Adrenal gland (tissue), 9 donors: ENCODE measurements at regions not wholly inside any gene's neighbourhood (a gene's known extent, or its start where the extent isn't known, plus 50 kb on each side); places are given as distances from the start of the nearest gene placed in this dataset.

Experiments used
- DNase-seq, 7 donors: peaks; one replicate each; pipeline ENCODE4 v3.0.0-alpha.2; 2019 to 2020
- H3K27ac ChIP-seq, 5 donors: fragments of 200-600 bp; sonication (generic) in 4 of 5; 1 replicate in 3 of 5; 2 replicates in 2 of 5; pipeline versions ENCODE4 v1.5.1 to v1.8.0; 2016 to 2020; ENCODE audit warnings: mild to moderate bottlenecking in 1 of 5
- H3K27me3 ChIP-seq: fragments of 200-600 bp; 2 replicates; pipeline ENCODE4 v1.8.0; 2021
- H3K36me3 ChIP-seq, 2 donors: fragments of 200-600 bp; replicated peaks in 1 of 2; 1 replicate in 1 of 2; 2 replicates in 1 of 2; pipeline versions ENCODE4 v1.5.1 to v1.8.0; 2018 to 2022
- H3K4me1 ChIP-seq, 2 donors: fragments of 200-600 bp; replicated peaks in 1 of 2; 1 replicate in 1 of 2; 2 replicates in 1 of 2; pipeline versions ENCODE4 v1.5.1 to v1.8.0; 2018 to 2021
- H3K4me3 ChIP-seq, 4 donors: fragments of 200-600 bp; sonication (generic) in 3 of 4; one replicate each; pipeline ENCODE4 v1.5.1; 2016 to 2018
- H3K9me3 ChIP-seq, 3 donors: fragments of 200-600 bp; sonication (generic) in 1 of 3; replicated peaks in 1 of 3; 1 replicate in 2 of 3; 2 replicates in 1 of 3; pipeline versions ENCODE4 v1.5.1 to v1.8.0; 2016 to 2021
- POLR2A ChIP-seq, 2 donors: fragments of 450-650 bp; IDR thresholded peaks; one replicate each; pipeline ENCODE4 v1.6.1; 2017; ENCODE audit warnings: antibody characterized with exemption in 2 of 2, mild to moderate bottlenecking in 2 of 2, moderate library complexity in 1 of 2
- WGBS, 4 donors: extraction: QIAGEN DNeasy Blood & Tissue Kit in 2 of 4; methylation state at CpG; one replicate each; pipeline versions ENCODE4 v1.1.5 to v1.1.7; 2013 to 2017; 5-methylcytosine and 5-hydroxymethylcytosine counted together
- intact Hi-C, 2 donors: fragments of 100-400 bp; cut with DNase I; formaldehyde crosslinking; loops; one replicate each; pipeline versions ENCODE4 v1.14.1 to v1.15.0; 2022 to 2023
- TF ChIP-seq, protein P1 (sequence below), 6 experiments: fragments of 450-650 bp in 4 of 6; fragments of 200-600 bp in 2 of 6; sonication (generic) in 1 of 6; IDR thresholded peaks; 1 replicate in 5 of 6; 2 replicates in 1 of 6; pipeline versions ENCODE4 v1.5.1 to v1.8.0; 2016 to 2021; ENCODE audit warnings: antibody characterized with exemption in 6 of 6, mild to moderate bottlenecking in 2 of 6, moderate library complexity in 1 of 6
- donor health status: healthy with polysubstance abuse.
- donor health status: Bipolar disorder and iron deficiency.
- donor health status: DM: yes; HTN: yes; CAD: no.
- donor health status: DM: no; HTN: no; CAD: no.
- donor health status: DM: no; HTN: no; CAD: no.

GRCh38 chr4:164617911-164618310, 136.0 kb upstream of the SMIM31 start:
- Histone ChIP-seq H3K4me3 (no peak overlapping the region), H3K27ac (no peak overlapping the region), H3K9me3 (no peaks in the 10 kb centered on the region), H3K4me1 (no peaks in the 10 kb centered on the region), H3K27me3 (no peaks in the 10 kb centered on the region), H3K36me3 (no peaks in the 10 kb centered on the region)
- no peak for TF ChIP-seq POLR2A (IDR thresholded peaks at IDR 0.05)
- TF ChIP-seq, protein P1, sequence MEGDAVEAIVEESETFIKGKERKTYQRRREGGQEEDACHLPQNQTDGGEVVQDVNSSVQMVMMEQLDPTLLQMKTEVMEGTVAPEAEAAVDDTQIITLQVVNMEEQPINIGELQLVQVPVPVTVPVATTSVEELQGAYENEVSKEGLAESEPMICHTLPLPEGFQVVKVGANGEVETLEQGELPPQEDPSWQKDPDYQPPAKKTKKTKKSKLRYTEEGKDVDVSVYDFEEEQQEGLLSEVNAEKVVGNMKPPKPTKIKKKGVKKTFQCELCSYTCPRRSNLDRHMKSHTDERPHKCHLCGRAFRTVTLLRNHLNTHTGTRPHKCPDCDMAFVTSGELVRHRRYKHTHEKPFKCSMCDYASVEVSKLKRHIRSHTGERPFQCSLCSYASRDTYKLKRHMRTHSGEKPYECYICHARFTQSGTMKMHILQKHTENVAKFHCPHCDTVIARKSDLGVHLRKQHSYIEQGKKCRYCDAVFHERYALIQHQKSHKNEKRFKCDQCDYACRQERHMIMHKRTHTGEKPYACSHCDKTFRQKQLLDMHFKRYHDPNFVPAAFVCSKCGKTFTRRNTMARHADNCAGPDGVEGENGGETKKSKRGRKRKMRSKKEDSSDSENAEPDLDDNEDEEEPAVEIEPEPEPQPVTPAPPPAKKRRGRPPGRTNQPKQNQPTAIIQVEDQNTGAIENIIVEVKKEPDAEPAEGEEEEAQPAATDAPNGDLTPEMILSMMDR (IDR thresholded peaks at IDR 0.05) = no peak
- no peak for DNase-seq
- intact Hi-C loops = no loop called here
- 52 to 79% (median 61%) methylated on average over 3 of the region's 3 CpGs for WGBS, 4 donors

DNA sequence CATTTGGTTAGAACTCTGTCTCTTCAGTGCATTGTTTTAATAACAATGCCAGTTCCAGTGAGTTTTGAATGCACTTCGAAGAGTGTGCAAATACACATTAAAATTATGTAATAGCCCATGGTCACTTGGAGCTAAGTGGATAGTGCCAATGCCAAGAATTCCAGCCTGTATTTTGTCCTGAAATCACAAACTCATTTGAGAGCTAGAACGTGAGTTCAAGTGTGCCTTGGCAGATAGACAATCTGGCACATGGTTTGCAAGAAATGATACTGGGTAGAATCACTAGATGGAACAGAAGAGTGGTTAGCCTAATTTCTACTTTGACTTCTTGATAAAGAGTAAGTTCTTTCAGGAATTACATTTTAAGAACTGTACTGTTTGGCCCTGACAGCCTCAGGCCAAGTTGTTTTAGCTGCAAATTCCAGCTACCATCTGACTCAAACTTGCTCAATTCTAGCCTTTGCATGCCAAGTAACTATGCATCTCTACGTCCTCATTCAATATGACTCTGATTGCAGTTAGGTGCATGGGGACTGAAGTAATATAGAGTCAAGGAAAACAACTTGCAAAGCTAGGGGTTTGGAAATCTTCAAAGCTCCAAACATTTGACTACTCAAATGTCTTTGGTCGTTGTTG, 131.9 kb upstream of the SMIM31 start:
- Histone ChIP-seq H3K27ac (no peak overlapping the region), H3K9me3 (peaks cover 0 to 4% (median 0%) of the 10 kb centered on the region in 3 donors), H3K36me3 (no peaks in the 10 kb centered on the region), H3K4me3 (no peak overlapping the region), H3K27me3 (no peaks in the 10 kb centered on the region), H3K4me1 (no peaks in the 10 kb centered on the region)
- DNase-seq = no peak
- TF ChIP-seq, protein P1 (IDR thresholded peaks at IDR 0.05) = no peak
- TF ChIP-seq POLR2A (IDR thresholded peaks at IDR 0.05) = no peak
- intact Hi-C loops = no loop called here
- WGBS, 4 donors = 60 to 65% (median 63%) methylated on average over 4 of the region's 4 CpGs

DNA sequence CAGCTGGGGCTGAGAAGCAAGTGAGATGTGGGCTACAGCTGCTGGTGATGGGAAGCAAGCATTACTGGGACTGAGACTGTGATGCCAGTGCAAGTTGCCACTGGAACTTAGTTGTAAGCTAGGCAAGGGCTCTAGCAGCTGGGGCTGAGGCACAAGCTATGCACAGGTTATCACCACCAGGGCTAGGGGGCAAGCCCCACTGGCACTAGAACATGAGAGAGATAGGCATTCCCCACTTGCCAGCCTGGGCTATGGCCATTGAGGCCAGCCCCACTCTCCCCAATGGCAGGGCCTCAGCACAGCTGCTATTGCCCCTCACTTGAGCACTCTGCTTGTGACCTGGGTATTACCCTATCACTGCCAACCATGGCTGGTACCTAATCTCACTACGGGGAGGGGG, 130.8 kb upstream of the SMIM31 start:
- Histone ChIP-seq H3K27me3 (no peaks in the 10 kb centered on the region), H3K27ac (no peak overlapping the region), H3K4me3 (no peak overlapping the region), H3K4me1 (no peaks in the 10 kb centered on the region), H3K9me3 (peaks cover 0 to 4% (median 0%) of the 10 kb centered on the region in 3 donors), H3K36me3 (no peaks in the 10 kb centered on the region)
- intact Hi-C loops = no loop called here
- no peak for DNase-seq
- TF ChIP-seq, protein P1 (IDR thresholded peaks at IDR 0.05) = no peak
- TF ChIP-seq POLR2A (IDR thresholded peaks at IDR 0.05) = no peak
- WGBS, 4 donors = 67 to 100% (median 78%) methylated on average over 1 of the region's 1 CpG; no CpG with 5 or more reads in 1 of the 4 donors

- no peak overlapping the region for H3K27ac ChIP-seq
Measured at GRCh38 chr4:164639001-164639400, 114.9 kb upstream of the SMIM31 start.

More at GRCh38 chr4:164639001-164639400, 114.9 kb upstream of the SMIM31 start:
- no peak for DNase-seq
- no peaks in the 10 kb centered on the region for H3K27me3 ChIP-seq
- H3K4me1 ChIP-seq = no peaks in the 10 kb centered on the region
- TF ChIP-seq POLR2A (IDR thresholded peaks at IDR 0.05) = no peak
- TF ChIP-seq, protein P1 (IDR thresholded peaks at IDR 0.05) = no peak
- no peak overlapping the region for H3K4me3 ChIP-seq
- H3K36me3 ChIP-seq = no peaks in the 10 kb centered on the region
- no peaks in the 10 kb centered on the region for H3K9me3 ChIP-seq
- intact Hi-C loops = no loop called here
